ENCODE measurements at regions not wholly inside any gene's neighbourhood (a gene's known extent, or its start where the extent isn't known, plus 50 kb on each side); places are given as distances from the start of the nearest gene placed in this dataset.

- Histone ChIP-seq H3K27me3 (ENCODE audit: control insufficient read depth, low read length) (no peaks in the 10 kb centered on the region), H3K4me2 (ENCODE audit: low read length) (no peak overlapping the region), H3K4me1 (ENCODE audit: control insufficient read depth, low read length) (no peaks in the 10 kb centered on the region), H3K36me3 (ENCODE audit: control insufficient read depth, low read length) (no peaks in the 10 kb centered on the region), H4K20me1 (ENCODE audit: control insufficient read depth, insufficient read depth, low read depth, low read length) (no peaks in the 10 kb centered on the region), H3K9me2 (replicated peaks; ENCODE audit: control insufficient read depth, low read length) (no peaks in the 10 kb centered on the region), H3F3A (ENCODE audit: control insufficient read depth, insufficient read depth) (no peaks in the 10 kb centered on the region), H3K9me3 (ENCODE audit: control insufficient read depth, insufficient read depth, low read length) (no peaks in the 10 kb centered on the region), H3K4me3 (ENCODE audit: low read length) (no peak overlapping the region), H3K79me2 (ENCODE audit: control insufficient read depth, low read length) (no peaks in the 10 kb centered on the region), H3K27ac (ENCODE audit: low read depth, low read length) (no peak overlapping the region)
- no peak for TF ChIP-seq CTCF (IDR thresholded peaks at IDR 0.05; ENCODE audit: low read depth, low read length, poor library complexity, severe bottlenecking)
- TF ChIP-seq EZH2phosphoT487 (IDR thresholded peaks at IDR 0.05; ENCODE audit: borderline replicate concordance, low read length): no peak
Observed at GRCh38 chr11:28420099-28420498, 311.9 kb downstream of the METTL15 start.

- no peaks in the 10 kb centered on the region for H3K27me3 ChIP-seq (ENCODE audit: control insufficient read depth, low read length)
- H3K4me3 ChIP-seq (ENCODE audit: low read length): no peak overlapping the region
- no peaks in the 10 kb centered on the region for H3K9me3 ChIP-seq (ENCODE audit: control insufficient read depth, insufficient read depth, low read length)
- no peaks in the 10 kb centered on the region for H4K20me1 ChIP-seq (ENCODE audit: control insufficient read depth, insufficient read depth, low read depth, low read length)
- H3K79me2 ChIP-seq (ENCODE audit: control insufficient read depth, low read length): no peaks in the 10 kb centered on the region
- H3F3A ChIP-seq (ENCODE audit: control insufficient read depth, insufficient read depth): no peaks in the 10 kb centered on the region
- no peaks in the 10 kb centered on the region for H3K36me3 ChIP-seq (ENCODE audit: control insufficient read depth, low read length)
- H3K27ac ChIP-seq (ENCODE audit: low read depth, low read length): no peak overlapping the region
- no peaks in the 10 kb centered on the region for H3K9me2 ChIP-seq (replicated peaks; ENCODE audit: control insufficient read depth, low read length)
- no peak overlapping the region for H3K4me2 ChIP-seq (ENCODE audit: low read length)
- TF ChIP-seq CTCF (IDR thresholded peaks at IDR 0.05; ENCODE audit: low read depth, low read length, poor library complexity, severe bottlenecking) (no peak), EZH2phosphoT487 (IDR thresholded peaks at IDR 0.05; ENCODE audit: borderline replicate concordance, low read length) (no peak)
- no peaks in the 10 kb centered on the region for H3K4me1 ChIP-seq (ENCODE audit: control insufficient read depth, low read length)
Observed at GRCh38 chr11:28417601-28418323, 309.6 kb downstream of the METTL15 start.

GRCh38 chr11:28412029-28412428 is 303.8 kb downstream of the METTL15 start:
- Histone ChIP-seq H3K79me2 (ENCODE audit: control insufficient read depth, low read length) (no peaks in the 10 kb centered on the region), H3K36me3 (ENCODE audit: control insufficient read depth, low read length) (no peaks in the 10 kb centered on the region), H3K27me3 (ENCODE audit: control insufficient read depth, low read length) (no peaks in the 10 kb centered on the region), H3K4me1 (ENCODE audit: control insufficient read depth, low read length) (no peaks in the 10 kb centered on the region), H4K20me1 (ENCODE audit: control insufficient read depth, insufficient read depth, low read depth, low read length) (no peaks in the 10 kb centered on the region), H3F3A (ENCODE audit: control insufficient read depth, insufficient read depth) (no peaks in the 10 kb centered on the region), H3K9me2 (replicated peaks; ENCODE audit: control insufficient read depth, low read length) (no peaks in the 10 kb centered on the region), H3K9me3 (ENCODE audit: control insufficient read depth, insufficient read depth, low read length) (no peaks in the 10 kb centered on the region), H3K4me3 (ENCODE audit: low read length) (no peak overlapping the region), H3K27ac (ENCODE audit: low read depth, low read length) (no peak overlapping the region), H3K4me2 (ENCODE audit: low read length) (no peak overlapping the region)
- TF ChIP-seq CTCF (IDR thresholded peaks at IDR 0.05; ENCODE audit: low read depth, low read length, poor library complexity, severe bottlenecking) (no peak), EZH2phosphoT487 (IDR thresholded peaks at IDR 0.05; ENCODE audit: borderline replicate concordance, low read length) (no peak)

All from DOHH2 (cell line).